ENCODE measurements at regions not wholly inside any gene's neighbourhood (a gene's known extent, or its start where the extent isn't known, plus 50 kb on each side); places are given as distances from the start of the nearest gene placed in this dataset.

DNA sequence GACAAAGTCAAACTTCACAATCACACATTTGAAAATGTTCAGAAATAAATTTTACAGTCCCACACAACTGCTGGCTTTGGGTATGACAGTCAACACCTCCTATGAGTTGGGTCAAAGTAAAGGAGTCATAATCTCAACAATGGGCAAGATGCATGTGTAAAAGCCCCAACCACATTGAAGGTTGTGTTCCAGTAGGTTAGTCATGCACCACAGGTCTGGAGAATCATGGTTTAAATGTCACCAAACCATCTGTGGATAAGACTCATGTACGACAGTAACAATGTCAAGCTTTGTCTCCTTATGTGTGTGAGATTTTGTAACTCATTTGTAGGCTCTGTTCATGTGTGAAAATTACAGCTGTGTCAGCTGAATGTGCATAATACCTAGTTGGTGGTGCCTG, 1065.7 kb upstream of the AMELY start:
- no peak for DNase-seq

DNA sequence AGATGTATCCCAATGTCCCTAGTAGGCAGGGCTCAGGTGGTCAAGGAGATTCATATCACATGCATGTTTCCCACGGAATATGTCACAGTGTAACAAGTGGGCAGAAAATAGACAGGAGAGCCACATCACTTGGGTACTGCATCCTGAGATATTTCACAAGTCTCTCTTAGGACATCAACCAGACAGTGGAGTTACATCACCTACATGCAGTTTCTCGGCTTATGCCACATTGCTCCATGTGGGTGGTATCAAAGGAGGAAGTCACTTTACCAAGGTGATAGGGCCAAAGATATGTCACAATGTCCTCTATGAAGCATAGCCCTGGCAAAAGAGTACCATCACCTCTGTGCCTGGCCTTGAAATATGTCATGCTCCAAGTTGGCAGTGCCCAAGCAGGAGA, 1056.7 kb upstream of the AMELY start:
- no peak for DNase-seq

DNA sequence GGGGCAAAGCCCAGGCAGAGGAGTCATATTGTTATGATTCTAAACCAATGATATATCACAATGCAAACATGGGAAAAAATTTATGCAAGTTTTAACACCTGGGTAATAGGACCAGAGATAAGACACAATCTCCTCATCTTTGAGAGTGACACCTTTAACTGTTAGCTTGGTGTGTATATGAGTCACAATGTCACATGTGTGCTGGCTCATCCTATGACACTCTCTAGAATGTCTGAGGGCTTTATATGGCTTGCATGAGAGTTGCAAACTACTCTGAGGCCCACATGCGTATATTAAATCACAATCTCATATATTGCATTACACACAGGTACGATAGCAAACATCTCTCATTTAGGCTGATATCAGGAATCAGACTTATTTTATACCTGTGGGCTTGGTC, 1055.4 kb upstream of the AMELY start:
- DNase-seq: no peak

DNA sequence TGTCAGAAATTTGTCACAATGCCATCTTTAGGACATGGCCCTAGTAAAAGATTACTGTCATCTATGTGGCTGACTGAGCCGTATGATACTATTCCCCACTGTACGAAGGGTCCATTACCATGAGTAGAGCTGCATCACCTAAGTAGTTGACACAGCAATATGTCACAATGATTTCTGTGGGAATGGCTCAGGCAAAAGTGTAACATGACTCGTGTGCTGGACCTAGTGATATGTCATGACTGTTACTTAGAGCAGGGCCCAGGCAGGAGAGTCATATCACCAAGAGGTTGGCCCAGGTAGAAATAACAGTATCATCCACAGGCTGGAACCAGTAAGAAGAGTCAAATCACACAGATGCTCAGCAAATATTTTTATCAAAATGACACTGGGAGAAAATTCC, 1051.8 kb upstream of the AMELY start:
- DNase-seq: no peak

DNA sequence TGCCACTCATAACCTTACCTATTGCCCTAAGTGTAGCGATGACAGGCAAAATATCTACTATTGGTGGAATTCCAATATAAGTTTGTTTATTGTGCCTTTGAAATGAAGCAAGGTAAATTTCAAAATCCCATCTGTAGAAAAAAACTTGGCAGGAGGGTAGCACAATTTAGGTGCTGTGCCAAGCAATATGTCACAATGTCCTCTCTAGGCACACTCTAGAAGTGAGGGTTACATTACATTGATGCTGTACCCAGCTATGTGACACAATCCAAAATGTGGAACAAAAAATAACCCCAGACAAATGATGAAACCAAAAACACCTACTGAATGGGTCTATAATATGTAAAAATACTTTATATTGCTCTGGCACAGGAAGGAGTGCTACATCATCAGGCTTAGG, 1050.8 kb upstream of the AMELY start:
- no peak for DNase-seq

DNA sequence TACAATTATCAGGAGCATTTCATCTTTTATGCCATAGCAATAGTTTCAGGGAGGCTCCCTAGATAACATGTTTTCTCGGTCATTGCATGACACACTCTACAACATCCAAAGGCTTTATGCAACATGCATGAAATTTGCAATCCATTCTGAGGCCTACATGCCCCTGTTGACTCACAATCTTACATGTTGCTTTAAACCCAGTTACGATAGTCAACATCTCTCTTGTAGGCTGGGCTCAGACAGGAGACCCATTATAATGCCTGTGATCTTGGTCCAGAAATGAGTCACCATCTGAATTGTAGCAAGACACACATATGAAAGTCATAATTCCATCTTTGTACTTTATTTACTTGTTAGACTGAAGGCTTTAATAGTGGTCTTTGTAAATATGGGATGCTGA, 1050.3 kb upstream of the AMELY start:
- DNase-seq: no peak

DNA sequence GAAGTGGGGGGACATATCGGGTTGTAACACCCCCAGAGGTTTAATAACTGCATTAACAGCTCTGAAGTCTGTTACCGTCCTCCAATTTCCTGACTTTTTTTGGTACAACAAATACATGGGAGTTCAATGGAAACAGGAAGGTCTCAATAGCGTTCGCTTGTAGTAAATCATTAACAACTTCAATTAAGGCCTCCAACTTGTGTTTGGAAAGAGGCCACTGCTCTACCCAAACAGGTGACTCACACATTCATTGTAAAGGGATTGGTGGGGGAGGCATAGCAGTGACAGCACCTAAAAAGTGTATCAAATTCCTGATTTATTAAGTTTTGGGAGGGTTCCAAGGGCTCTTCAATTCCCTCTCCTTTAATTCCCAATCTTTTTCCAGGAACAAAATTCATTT, 1046.2 kb upstream of the AMELY start:
- no peak for DNase-seq

DNA sequence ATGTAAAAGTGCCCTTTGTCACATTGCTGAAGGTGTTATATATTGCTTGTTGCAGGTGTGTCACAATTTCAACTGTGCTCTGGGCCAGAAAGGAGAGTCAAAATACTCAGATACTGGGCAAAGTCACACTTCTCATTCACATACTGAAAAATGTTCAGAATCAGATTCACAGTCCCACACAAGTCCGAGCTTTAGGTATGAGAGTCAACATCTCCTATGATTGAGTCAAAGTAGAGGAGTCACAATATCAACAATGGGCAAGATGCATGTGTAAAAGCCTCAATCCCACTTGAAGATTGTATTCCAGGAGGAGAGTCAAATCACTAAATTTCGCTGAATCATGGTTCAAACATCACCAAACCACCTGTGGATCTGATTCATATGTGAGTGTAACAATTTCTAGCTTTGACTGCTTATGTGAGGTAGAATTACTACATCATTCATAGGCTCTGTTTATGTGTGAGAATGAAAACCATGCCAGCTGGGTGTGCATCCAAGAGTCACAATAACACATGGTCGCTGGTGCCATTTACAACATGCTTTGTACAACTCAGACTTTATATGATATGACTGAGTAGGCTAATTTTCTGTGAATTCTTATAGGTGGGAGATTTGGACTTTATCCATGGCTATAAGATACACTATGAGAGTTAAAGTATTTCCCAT, 1039.8 kb upstream of the AMELY start:
- no peak for DNase-seq

DNA sequence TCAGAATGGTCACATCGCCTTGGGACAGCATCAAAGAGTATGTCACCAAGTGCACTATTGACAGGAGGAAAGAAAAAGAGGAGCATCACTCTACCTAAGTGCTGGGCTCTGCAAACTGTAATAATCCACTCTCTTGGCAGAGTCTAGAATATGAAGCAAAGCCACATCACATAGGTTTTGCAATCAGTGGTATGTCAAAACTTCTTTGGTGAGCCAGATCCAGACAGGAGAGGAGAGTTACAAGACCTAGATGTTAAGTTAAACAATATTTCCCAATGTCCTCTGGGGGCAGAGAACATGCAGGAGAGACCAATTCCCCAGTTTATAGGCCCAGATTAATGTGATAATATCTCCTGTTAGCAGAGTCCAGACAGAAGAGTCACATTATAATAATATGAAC, 1032.6 kb upstream of the AMELY start:
- no peak for DNase-seq

DNA sequence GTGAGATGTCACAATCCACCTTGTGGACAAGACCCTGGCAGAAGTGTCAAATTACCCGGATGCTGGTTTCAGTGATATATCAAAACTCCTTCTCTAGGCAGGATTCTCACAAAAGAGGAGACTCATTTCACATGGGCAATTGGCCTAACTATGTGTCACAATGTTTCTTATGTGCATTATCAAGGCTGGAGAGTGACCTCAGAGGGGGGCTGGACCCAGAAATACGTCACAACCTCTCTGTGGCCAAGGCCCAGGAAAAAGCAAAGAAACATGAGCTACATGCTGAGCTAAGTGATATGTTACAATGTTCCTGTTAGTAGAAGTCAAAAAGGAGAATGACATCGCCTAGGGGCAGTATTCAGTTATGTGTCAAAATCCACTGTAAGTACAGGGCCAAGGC, 1031.2 kb upstream of the AMELY start:
- DNase-seq: peak; percentile 9

DNA sequence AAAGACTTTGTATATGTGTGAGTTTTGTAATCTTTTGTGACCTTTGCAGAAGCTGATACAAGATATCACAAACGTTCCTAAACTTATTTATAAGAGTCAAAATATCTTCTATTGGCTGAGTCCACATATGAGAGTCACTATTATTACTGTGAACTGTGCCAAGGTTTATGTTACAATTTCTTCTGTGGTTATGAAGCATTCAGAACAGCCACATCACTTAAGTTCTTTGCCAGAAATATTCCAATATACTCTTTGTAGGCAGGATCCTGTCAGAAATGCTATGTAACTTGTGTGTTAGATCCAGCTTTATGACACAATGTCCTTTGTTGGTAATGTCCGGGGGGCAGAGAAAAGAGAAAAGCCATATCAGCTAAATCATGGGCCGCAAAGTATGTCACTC, 1030.3 kb upstream of the AMELY start:
- DNase-seq: peak; percentile 42

DNA sequence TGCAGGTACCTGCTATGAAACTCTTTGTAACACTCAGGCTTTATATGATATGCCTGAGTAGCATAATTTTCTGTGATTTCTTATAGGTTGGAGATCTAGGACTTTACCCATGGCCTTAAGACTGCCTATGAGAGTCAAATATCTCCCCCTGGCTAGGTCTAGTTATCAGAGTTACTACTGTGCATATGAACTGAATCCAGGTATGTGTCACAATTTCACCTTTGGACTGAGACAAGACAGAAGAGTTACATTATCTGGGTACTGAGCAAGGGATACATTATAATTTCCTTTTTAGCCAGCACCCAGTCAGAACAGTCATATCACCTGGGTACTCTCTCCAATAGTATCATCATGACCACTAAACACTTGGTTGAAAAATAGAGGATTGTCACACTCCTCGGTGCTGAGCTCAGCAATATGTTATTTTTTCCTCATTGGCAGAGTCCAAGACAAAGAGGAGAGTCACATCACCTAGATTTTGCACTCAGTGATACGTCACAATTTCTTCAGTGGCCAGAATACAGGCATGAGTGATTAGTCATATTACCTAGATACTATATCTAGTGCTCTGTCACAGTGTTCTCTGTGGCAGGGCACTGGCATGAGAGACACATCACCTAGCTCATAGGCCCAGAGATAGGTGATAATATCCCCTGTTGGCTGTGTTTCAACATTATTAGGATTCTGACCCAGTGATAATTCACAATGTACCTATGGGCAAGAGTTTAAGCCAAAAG, 1027.6 kb upstream of the AMELY start:
- no peak for DNase-seq

DNA sequence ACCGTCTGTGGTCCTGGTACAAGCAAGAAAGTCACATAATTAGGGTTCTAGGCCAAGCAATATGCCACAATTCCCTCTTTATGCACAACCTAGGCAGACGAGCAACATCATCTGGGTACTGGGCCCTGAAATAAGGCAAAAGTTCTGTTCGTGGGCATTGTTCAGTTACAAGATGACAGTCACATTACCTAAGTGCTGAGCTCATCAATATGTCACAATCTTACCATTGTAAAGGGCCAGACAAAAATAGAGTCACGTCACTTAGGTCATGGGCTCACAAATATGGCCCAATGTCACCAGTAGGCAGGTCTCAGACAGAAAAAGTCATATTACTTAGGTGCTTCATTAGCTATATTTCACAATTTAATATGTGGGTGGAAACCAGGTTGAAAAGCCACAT, 1025.3 kb upstream of the AMELY start:
- DNase-seq: no peak

DNA sequence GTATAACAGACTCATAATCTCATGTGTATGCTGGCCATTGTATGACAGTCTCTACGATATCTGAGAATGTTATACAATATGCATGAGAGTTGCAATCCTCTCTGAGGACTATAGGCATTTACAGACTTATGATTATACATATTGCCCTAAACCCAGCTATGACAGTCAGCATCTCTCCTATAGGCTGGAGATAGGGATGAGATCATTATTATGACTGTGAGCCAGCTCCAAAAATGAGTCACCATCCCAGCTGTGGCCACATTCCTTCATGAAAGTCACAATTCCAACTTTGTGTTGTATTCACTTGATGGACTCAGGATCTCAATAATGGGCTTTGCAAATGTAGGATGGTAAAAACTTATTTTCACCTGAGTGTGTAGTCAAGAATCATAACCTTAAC, 1024.5 kb upstream of the AMELY start:
- peak; percentile 84 for DNase-seq

DNA sequence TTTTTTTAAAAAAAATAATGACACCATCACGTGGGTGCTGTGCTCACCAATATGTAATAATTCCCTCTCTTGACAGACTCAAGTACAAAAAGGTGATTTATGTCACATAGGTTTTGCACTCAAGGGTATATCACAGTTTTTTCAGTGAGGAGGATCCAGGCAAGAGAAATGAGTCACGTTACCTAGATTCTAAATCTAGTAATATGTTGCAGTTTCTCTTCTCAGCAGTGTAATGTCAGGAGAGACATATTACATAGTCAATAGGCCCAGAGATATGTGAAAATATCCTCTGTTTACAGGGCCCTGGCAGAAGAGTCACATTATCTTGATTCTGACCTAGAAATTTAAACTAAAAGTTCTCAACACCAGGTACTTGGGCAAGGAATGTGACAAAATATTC, 1024.1 kb upstream of the AMELY start:
- no peak for DNase-seq

DNA sequence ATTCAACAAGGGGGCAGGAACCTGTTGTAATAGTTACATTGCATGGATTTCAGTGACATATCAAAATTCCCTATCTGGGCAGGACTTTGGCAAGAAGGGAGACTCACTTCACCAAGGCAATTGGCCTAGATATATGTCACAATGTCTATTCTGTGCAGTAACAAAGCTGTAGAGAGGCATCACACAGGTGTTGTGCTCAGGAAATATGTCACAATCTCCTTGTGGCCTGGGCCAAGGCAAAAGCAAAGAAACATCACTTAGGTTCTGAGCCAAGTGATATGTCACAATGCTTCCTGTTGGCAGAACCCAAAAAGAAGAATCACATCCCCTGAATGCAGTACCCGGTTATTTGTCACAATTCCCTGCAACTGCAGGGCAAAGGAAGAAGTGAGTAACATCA, 1020.9 kb upstream of the AMELY start:
- no peak for DNase-seq

DNA sequence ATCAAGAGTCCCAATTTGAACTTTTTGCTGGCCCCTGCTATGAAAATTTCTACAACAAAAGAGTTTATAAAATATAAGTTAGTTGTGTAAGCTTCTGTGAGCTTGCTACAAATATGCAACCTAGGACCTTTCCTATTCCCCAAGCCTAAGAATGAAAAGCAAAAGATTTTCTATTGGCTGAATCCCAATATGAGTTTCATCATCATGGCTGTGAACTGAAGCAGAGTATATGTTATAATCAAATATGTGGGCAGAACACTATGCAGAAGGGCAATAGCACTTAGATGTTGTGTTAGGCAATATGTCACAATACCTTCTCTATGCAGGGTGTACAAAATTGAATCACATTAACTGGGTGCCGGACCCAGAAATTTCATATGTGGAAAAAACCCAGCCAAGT, 1018.3 kb upstream of the AMELY start:
- no peak for DNase-seq

DNA sequence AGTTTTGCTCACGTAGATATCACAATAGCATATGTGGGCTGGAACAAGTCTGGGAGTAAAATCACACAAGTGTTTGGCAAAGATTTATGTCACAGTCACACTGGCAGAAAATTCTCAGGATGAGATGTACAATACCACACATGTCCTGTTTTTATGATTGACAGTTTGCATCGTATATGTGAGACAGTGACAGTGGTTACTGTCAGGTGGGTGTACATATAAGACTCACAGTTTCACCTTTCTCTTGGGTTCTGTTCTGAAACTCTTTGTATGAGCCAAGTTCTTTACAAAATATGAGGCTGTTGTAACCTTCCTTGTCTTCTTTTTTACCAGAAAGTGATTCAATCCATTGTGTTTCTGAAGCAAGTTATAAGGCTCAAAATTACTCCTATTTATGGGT, 1012.5 kb upstream of the AMELY start:
- DNase-seq: no peak

DNA sequence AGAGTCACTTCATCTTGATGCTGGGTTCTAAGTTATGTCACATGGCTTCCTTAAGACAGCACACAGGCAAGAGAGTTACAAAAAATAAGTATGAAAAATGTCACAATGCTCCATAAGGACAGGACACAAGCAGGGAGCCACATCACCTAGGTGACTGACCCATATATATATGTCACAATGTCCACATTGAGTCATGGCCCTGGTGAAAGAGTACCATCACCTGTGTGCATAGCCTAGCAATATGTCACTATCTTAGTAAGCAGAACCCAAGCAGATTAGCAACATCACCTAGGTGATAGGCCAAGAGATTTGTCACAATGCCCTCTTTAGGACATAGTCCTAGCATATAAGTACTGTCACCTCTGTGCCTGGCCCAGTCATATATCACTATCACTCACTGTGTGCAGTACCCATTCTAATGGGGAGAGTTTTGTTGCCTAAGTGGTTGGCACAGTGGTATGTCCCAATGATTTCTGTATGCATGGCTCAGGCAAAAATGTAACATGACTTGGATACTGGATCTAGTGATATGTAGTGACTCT, 1012.0 kb upstream of the AMELY start:
- no peak for DNase-seq

DNA sequence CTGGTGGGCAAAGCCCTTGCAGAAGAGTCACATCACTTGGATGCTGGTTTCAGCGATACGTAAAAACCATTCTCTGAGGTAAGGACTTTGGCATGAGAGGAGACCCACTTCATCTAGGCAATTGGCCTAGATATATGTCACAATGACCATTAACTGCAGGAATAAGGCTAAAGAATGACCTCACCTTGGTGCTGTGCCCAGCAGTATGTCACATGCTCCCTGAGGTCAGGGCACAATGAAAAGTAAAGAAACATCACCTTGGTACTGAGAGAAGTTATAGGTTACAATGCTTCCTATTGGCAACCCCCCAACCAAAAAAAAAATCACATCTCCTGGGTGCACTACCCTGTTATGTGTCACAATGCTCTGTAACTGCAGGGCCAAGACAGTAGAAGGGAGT, 1008.8 kb upstream of the AMELY start:
- DNase-seq: no peak

DNA sequence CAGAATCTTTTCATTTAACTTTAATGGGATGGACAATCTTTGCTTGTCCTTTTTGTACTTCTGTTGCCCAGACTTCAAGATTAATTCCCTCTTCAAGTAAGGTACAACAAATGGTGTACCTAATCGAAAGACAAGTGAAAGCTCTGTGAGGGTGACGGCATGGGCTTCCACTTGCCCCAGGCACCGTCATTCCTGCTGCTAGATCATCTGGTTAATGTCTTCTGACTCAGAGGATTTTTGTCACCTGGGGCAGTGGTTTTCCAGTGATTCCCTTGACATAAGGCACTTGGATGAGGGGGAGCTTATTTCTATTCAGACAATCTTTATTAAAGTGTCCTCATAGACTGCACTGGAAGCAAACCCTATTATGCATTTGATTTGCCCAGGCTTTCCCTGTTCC, 977.0 kb upstream of the AMELY start:
- no peak for DNase-seq

DNA sequence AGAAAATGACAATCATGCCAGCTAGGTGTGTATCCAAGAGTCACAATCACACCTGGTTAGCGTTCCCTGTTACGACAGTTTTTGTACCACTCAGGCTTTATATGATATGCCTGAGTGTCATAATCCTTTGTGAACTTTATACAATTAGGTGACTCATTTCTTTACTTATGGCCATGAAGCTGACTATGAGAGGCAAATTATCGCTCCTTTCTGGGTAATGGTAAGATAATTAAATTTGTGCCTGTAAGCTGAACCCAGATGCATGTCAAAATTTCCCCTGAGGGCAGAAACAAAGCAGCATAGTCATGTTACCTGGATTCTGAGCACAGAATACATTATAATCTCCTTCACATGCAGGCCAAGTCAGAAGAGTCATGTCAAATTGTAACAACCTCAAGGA, 970.1 kb upstream of the AMELY start:
- no peak for DNase-seq

DNA sequence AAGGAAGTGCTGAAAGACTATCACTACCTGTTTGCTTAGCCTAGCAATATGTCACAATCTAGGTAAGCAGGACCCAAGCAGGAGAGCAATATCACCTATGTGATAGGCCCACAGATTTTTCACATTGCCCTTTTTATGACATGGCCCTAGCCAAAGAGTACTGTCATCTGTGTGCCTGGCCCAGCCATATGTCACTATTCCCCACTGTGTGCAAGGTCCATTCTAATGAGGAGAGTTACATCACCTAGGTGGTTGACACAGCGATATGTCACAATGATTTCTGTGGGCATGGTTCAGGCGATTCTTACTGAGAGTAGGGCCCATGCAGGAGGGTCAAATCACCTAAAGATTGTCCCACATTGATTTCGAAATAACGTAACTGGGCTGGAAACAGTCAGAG, 967.7 kb upstream of the AMELY start:
- no peak for DNase-seq

DNA sequence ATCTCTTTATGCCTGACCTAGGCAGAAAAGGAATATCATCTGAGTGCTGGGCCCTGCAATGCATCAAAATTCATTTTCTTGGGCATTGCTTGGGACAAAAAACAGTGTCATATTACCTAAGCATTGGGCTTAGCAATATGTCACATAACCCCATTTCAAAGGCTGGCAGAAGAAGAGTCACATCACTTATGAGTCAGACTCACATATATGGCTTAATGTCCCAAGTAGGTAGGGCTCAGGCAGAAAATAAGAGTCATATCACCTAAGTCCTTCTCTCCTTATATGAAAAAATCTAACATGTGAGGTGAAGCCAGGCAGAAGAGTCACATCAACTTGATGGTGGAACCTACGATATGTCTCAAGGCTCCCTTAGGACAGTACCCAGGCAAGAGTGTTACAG, 967.2 kb upstream of the AMELY start:
- DNase-seq: no peak

DNA sequence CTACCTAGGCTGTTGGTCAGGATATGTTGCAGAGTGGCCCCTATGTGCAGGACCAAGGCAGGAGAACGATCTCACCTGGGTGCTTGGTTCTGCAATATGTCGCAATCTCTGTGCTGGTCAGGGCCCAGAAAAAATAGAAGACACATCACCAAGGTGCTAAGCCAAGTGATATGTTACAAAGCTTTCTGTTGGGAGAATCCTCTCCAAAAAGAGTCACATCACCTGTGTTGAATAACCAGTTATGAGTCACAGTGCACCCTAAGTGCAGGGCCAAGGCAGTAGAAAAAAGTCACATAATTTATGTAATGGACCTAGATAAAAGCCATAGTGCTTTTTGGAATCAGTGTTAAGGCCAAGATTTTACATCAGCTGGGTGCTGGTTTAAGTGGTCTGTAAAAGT, 965.9 kb upstream of the AMELY start:
- no peak for DNase-seq
